GM12891 (cell line): ENCODE measurements at regions not wholly inside any gene's neighbourhood (a gene's known extent, or its start where the extent isn't known, plus 50 kb on each side); places are given as distances from the start of the nearest gene placed in this dataset.

Experiments used
- PAX5 ChIP-seq: IDR thresholded peaks from 2 replicates; pipeline ENCODE4 v1.6.1; 2011; ENCODE audit warnings: low read length, moderate library complexity, mild to moderate bottlenecking; ENCODE audit not compliant: insufficient read depth, severe bottlenecking
- POLR2A ChIP-seq: IDR thresholded peaks from 2 replicates; pipeline ENCODE4 v1.6.1; 2011; ENCODE audit warnings: low read depth, low read length, control low read depth
- POLR2AphosphoS5 ChIP-seq: IDR thresholded peaks from 2 replicates; pipeline ENCODE4 v1.6.1; 2011; ENCODE audit warnings: low read depth, low read length, control low read depth
- POU2F2 ChIP-seq: IDR thresholded peaks from 2 replicates; pipeline ENCODE4 v1.6.1; 2011; ENCODE audit warnings: low read depth, mild to moderate bottlenecking, control low read depth, low read length, moderate library complexity
- SPI1 ChIP-seq: IDR thresholded peaks from 2 replicates; pipeline ENCODE4 v1.6.1; 2011; ENCODE audit warnings: low read depth, low read length, control low read depth
- TAF1 ChIP-seq: IDR thresholded peaks from 2 replicates; pipeline ENCODE4 v1.6.1; 2011; ENCODE audit warnings: low read depth, low read length, control low read depth

- no peak for TF ChIP-seq TAF1
- TF ChIP-seq POLR2A, result no peak
- no peak for TF ChIP-seq POLR2AphosphoS5
- no peak for TF ChIP-seq SPI1
- TF ChIP-seq POU2F2, result no peak
- no peak for TF ChIP-seq PAX5
Observed at GRCh38 chr2:239534581-239535412, 134.0 kb upstream of the HDAC4 start.
